ENCODE measurements at regions not wholly inside any gene's neighbourhood (a gene's known extent, or its start where the extent isn't known, plus 50 kb on each side); places are given as distances from the start of the nearest gene placed in this dataset.

GRCh38 chr3:189430166-189430565, 201.0 kb upstream of the TP63 start:
- no peak for TF ChIP-seq EZH2 (IDR thresholded peaks at IDR 0.05; ENCODE audit: borderline replicate concordance, low read length)
- TF ChIP-seq, protein P1, sequence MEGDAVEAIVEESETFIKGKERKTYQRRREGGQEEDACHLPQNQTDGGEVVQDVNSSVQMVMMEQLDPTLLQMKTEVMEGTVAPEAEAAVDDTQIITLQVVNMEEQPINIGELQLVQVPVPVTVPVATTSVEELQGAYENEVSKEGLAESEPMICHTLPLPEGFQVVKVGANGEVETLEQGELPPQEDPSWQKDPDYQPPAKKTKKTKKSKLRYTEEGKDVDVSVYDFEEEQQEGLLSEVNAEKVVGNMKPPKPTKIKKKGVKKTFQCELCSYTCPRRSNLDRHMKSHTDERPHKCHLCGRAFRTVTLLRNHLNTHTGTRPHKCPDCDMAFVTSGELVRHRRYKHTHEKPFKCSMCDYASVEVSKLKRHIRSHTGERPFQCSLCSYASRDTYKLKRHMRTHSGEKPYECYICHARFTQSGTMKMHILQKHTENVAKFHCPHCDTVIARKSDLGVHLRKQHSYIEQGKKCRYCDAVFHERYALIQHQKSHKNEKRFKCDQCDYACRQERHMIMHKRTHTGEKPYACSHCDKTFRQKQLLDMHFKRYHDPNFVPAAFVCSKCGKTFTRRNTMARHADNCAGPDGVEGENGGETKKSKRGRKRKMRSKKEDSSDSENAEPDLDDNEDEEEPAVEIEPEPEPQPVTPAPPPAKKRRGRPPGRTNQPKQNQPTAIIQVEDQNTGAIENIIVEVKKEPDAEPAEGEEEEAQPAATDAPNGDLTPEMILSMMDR (conservative IDR thresholded peaks at IDR 0.05 in 1 of 2, IDR thresholded peaks at IDR 0.05 in 1 of 2; ENCODE audit: extremely low read depth in 1 of 2, insufficient read depth in 1 of 2, low read depth in 1 of 2, low read length in 2 of 2) = no peak

Measured in mammary epithelial cell (primary cell).